Upper lobe of left lung (tissue), 6 donors: ENCODE measurements at regions not wholly inside any gene's neighbourhood (a gene's known extent, or its start where the extent isn't known, plus 50 kb on each side); places are given as distances from the start of the nearest gene placed in this dataset.
A peak's percentile ranks its signal among the peaks of the same experiment; 100 is the strongest.

ENCODE experiments used
- ATAC-seq, 2 donors: fragments of 200-7000 bp; cut with Tn5 transposase; one replicate each; pipeline ENCODE4 v1.9.1; 2022; ENCODE audit warnings: mild to moderate bottlenecking in 2 of 2, moderate library complexity in 2 of 2; ENCODE audit not compliant: low FRiP score in 2 of 2
- DNase-seq, 2 donors: peaks; one replicate each; pipeline ENCODE4 v3.0.0-alpha.2; 2019 to 2020
- H3K27ac ChIP-seq, 4 donors: fragments of 200-600 bp; sonication (generic); one replicate each; pipeline ENCODE4 v1.5.1; 2016 to 2019
- H3K27me3 ChIP-seq, 4 donors: fragments of 200-600 bp; sonication (generic); one replicate each; pipeline ENCODE4 v1.5.1; 2017 to 2019
- H3K36me3 ChIP-seq, 4 donors: fragments of 200-600 bp; sonication (generic); one replicate each; pipeline ENCODE4 v1.5.1; 2016 to 2019
- H3K4me1 ChIP-seq, 4 donors: fragments of 200-600 bp; sonication (generic); one replicate each; pipeline ENCODE4 v1.5.1; 2018 to 2019
- H3K4me3 ChIP-seq, 4 donors: fragments of 200-600 bp; sonication (generic); one replicate each; pipeline ENCODE4 v1.5.1; 2017 to 2019; ENCODE audit warnings: mild to moderate bottlenecking in 2 of 4, moderate library complexity in 1 of 4
- H3K9me3 ChIP-seq, 4 donors: fragments of 200-600 bp; sonication (generic); one replicate each; pipeline ENCODE4 v1.5.1; 2018 to 2019
- EP300 ChIP-seq, 4 donors: sonication (generic); formaldehyde crosslinking; IDR thresholded peaks; one replicate each; pipeline ENCODE4 v1.5.1; 2017; ENCODE audit warnings: antibody characterized with exemption in 4 of 4, control low read depth in 2 of 4
- POLR2A ChIP-seq, 4 donors: fragments of 450-650 bp; IDR thresholded peaks; one replicate each; pipeline ENCODE4 v1.5.1; 2016 to 2017; ENCODE audit warnings: antibody characterized with exemption in 4 of 4, mild to moderate bottlenecking in 2 of 4
- POLR2AphosphoS5 ChIP-seq, 2 donors: sonication (generic); formaldehyde crosslinking; IDR thresholded peaks; one replicate each; pipeline ENCODE4 v1.5.1; 2017; ENCODE audit warnings: antibody characterized with exemption in 2 of 2
- WGBS, 2 donors: methylation state at CpG; one replicate each; pipeline ENCODE4 v1.1.5; 2017 to 2018; 5-methylcytosine and 5-hydroxymethylcytosine counted together
- TF ChIP-seq, protein P1 (sequence below), 6 experiments: fragments of 450-650 bp in 4 of 6; fragments of 200-600 bp in 2 of 6; sonication (generic) in 2 of 6; IDR thresholded peaks; one replicate each; pipeline ENCODE4 v1.5.1; 2016 to 2019; ENCODE audit warnings: antibody characterized with exemption in 6 of 6
- donor health status: DM: no; HTN: no; CAD: no; lungs with moderate emphysema.
- donor health status: DM: no; HTN: yes; CAD: no; lungs with severe emphysema.

DNA sequence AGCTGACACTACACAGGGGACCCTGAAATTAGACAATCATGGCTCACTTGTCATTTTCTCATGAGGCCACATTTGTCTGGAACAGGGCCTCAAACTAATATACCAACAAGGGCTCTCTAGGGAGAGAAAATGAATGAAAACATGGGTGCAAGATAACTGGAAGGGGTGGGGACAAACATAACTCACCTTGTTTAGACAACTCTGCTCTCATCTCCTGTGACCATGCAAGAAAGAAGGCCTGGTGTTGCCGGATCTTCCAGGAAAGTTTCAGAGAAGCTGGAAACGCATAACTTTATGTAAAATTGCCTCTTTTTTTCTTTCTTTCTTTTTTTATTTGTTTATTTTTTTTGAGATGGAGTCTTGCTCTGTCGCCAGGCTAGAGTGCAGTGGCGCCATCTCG, 80.4 kb upstream of the SPRED2 start:
- no peak for TF ChIP-seq EP300 (IDR thresholded peaks at IDR 0.05)
- TF ChIP-seq POLR2AphosphoS5 (IDR thresholded peaks at IDR 0.05), result no peak
- TF ChIP-seq, protein P1, sequence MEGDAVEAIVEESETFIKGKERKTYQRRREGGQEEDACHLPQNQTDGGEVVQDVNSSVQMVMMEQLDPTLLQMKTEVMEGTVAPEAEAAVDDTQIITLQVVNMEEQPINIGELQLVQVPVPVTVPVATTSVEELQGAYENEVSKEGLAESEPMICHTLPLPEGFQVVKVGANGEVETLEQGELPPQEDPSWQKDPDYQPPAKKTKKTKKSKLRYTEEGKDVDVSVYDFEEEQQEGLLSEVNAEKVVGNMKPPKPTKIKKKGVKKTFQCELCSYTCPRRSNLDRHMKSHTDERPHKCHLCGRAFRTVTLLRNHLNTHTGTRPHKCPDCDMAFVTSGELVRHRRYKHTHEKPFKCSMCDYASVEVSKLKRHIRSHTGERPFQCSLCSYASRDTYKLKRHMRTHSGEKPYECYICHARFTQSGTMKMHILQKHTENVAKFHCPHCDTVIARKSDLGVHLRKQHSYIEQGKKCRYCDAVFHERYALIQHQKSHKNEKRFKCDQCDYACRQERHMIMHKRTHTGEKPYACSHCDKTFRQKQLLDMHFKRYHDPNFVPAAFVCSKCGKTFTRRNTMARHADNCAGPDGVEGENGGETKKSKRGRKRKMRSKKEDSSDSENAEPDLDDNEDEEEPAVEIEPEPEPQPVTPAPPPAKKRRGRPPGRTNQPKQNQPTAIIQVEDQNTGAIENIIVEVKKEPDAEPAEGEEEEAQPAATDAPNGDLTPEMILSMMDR (IDR thresholded peaks at IDR 0.05), result no peak
- TF ChIP-seq POLR2A (IDR thresholded peaks at IDR 0.05), result no peak
- WGBS, 2 donors, result 96% methylated on average over 5 of the region's 5 CpGs
- H3K4me1 ChIP-seq, result no peaks in the 10 kb centered on the region
- H3K36me3 ChIP-seq, result no peaks in the 10 kb centered on the region
- ATAC-seq (no peak), DNase-seq (no peak)
- H3K27me3 ChIP-seq, result no peaks in the 10 kb centered on the region
- no peak overlapping the region for H3K4me3 ChIP-seq
- H3K27ac ChIP-seq, result no peak overlapping the region
- H3K9me3 ChIP-seq, result no peaks in the 10 kb centered on the region

DNA sequence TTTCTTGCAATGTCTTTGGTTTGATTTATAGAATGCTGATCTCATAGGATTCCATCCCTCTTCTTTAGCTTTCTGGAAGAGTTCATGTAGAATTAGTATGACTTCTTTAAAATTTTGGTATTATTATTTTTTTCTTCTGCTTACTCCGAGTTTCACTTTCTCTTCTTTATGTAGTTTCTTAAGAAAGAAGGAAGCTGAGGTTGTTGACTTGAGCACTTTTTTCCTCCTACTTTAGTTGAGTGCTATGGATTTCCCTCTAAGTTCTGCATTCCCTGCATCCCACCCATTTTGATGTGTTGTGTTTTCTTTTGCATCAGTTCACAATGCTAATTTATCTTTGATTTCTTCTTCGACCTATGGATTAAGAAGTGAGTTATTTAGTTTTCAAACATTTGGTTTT, 78.9 kb upstream of the SPRED2 start:
- Histone ChIP-seq H3K27ac (no peak overlapping the region), H3K27me3 (no peaks in the 10 kb centered on the region), H3K9me3 (no peaks in the 10 kb centered on the region), H3K4me3 (no peak overlapping the region), H3K4me1 (no peaks in the 10 kb centered on the region), H3K36me3 (no peaks in the 10 kb centered on the region)
- 83 to 90% methylated on average over 2 of the region's 2 CpGs for WGBS, 2 donors
- TF ChIP-seq EP300 (IDR thresholded peaks at IDR 0.05) (no peak), POLR2AphosphoS5 (IDR thresholded peaks at IDR 0.05) (no peak), POLR2A (IDR thresholded peaks at IDR 0.05) (no peak)
- DNase-seq (no peak), ATAC-seq (no peak)

DNA sequence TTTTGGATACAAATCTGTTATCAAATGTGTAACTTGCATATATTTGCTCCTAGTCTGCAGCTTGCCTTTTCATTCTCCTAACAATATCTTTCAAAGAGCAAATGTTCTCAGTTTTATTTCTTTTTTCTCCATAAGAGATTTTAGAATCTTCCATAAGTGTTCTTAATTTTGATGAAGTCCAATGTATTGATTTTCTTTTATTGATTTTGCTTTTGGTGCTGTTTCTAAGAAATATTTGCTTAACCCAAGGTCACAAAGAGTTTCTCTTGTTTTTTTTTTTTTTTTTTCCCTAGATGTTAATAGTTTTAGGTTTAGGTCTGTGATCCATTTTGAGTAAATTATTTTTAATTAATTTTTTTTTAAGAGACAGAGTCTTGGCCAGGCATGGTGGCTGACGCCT, 75.8 kb upstream of the SPRED2 start:
- ATAC-seq (no peak), DNase-seq (no peak)
- TF ChIP-seq, protein P1 (IDR thresholded peaks at IDR 0.05), result no peak
- TF ChIP-seq POLR2A (IDR thresholded peaks at IDR 0.05) (no peak), EP300 (IDR thresholded peaks at IDR 0.05) (no peak), POLR2AphosphoS5 (IDR thresholded peaks at IDR 0.05) (no peak)
- H3K27me3 ChIP-seq, result no peaks in the 10 kb centered on the region
- H3K4me1 ChIP-seq, result peaks cover 0 to 7% (median 2%) of the 10 kb centered on the region in 4 donors
- H3K36me3 ChIP-seq, result no peaks in the 10 kb centered on the region
- no peak overlapping the region for H3K27ac ChIP-seq
- H3K9me3 ChIP-seq, result no peaks in the 10 kb centered on the region
- WGBS, 2 donors, result 91 to 92% methylated on average over 1 of the region's 1 CpG
- no peak overlapping the region for H3K4me3 ChIP-seq

DNA sequence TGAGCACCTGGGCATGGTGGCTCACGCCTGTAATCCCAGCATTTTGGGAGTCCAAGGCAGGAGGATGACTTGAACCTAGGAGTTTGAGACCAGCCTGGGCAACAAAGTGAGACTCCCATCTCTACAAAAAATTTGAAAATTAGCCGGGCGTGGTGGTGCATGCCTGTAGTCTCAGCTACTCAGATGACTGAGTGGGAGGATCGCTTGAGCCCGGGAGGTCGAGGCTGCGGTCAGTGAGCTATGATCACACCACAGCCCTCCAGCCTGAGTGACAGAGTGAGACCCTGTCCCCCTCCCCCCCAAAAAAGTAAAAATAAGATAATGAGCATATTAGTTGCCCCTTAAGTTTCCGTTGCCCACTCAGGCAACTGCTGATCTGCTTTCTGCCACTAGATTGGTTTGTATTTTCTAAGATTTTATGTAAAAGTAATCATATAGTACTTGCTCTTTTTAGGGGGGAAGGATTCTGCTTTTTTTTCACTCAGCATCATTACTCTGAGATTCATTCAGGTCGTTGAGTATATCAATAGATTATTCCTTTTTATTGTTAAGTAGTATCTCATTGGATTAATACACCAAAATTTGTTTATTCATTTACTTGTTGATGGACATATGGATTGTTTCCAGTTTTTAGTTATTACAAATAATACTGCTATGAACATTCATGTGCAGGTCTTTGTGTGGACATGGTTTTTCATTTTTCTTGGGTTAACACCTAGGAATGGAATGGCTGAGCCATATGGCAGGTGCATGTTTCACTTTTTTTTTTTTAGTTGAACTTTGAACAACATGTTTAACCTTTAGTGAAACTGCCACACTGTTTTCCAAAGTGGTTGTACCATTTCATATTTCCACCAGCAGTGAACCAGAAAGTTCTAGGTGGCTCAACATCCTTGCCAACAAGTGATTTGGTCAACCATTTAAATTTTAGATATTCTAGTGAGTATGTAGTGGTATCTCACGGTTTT, 75.0 kb upstream of the SPRED2 start:
- no peak overlapping the region for H3K27ac ChIP-seq
- DNase-seq, result no peak
- no peak for ATAC-seq
- H3K27me3 ChIP-seq, result no peaks in the 10 kb centered on the region
- 88 to 94% methylated on average over 10 of the region's 10 CpGs for WGBS, 2 donors
- peaks cover 0 to 7% (median 2%) of the 10 kb centered on the region in 4 donors for H3K4me1 ChIP-seq
- H3K4me3 ChIP-seq, result no peak overlapping the region
- no peaks in the 10 kb centered on the region for H3K9me3 ChIP-seq
- TF ChIP-seq, protein P1 (IDR thresholded peaks at IDR 0.05), result no peak
- TF ChIP-seq POLR2AphosphoS5 (IDR thresholded peaks at IDR 0.05) (no peak), EP300 (IDR thresholded peaks at IDR 0.05) (no peak), POLR2A (IDR thresholded peaks at IDR 0.05) (no peak)
- no peaks in the 10 kb centered on the region for H3K36me3 ChIP-seq

DNA sequence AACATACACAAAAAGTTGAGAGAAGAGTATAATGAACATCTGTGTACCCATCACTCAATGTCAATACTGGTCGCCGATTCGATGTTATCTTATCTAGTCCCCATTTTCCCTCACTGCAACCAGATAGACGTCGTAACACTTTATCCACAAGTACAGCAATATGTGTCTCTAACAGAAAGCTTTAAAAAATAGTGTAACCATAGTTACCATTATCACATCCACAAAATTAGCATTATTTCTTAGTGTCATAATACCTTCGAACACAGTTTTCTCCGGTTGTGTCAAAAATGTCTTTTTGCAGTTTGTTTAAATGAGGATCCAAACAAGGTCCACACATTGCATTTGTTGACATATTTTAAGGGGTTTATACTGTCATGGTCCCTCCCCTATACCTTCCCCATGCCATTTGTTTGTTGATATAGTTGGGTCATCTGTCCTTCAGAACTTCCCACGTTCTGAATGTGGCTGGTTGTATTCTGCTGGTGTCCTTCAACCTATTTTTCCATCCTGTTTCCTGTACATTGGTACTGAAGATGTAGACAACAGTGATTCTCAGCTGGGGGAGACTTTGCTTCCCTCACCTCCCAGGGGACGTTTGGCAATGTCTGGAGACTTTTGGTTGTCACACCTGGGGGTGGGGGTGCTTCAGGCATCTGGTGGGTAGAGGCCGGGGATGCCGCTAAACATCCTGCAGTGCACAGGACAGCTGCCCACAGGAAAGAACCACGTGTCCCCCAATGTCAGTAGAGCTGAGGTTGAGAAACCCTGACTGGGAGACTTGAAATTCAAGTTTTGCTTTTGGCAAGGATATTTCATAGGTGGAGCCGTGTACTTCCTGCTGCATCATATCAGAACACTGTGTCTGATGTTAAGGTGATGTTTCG, 72.7 kb upstream of the SPRED2 start:
- TF ChIP-seq POLR2AphosphoS5 (IDR thresholded peaks at IDR 0.05) (no peak), POLR2A (IDR thresholded peaks at IDR 0.05) (no peak), EP300 (IDR thresholded peaks at IDR 0.05) (no peak)
- TF ChIP-seq, protein P1 (IDR thresholded peaks at IDR 0.05), result no peak
- Histone ChIP-seq H3K4me3 (no peak overlapping the region), H3K4me1 (peaks cover 0 to 7% (median 2%) of the 10 kb centered on the region in 4 donors), H3K27ac (no peak overlapping the region), H3K27me3 (no peaks in the 10 kb centered on the region), H3K36me3 (no peaks in the 10 kb centered on the region), H3K9me3 (no peaks in the 10 kb centered on the region)
- DNase-seq (peak in 1 of 2 donors; percentile 47), ATAC-seq (peak; percentile 8 to 35)
- WGBS, 2 donors, result 58 to 61% methylated on average over 13 to 14 of the region's 14 CpGs
